ENCODE measurements at regions not wholly inside any gene's neighbourhood (a gene's known extent, or its start where the extent isn't known, plus 50 kb on each side); places are given as distances from the start of the nearest gene placed in this dataset.

DNA sequence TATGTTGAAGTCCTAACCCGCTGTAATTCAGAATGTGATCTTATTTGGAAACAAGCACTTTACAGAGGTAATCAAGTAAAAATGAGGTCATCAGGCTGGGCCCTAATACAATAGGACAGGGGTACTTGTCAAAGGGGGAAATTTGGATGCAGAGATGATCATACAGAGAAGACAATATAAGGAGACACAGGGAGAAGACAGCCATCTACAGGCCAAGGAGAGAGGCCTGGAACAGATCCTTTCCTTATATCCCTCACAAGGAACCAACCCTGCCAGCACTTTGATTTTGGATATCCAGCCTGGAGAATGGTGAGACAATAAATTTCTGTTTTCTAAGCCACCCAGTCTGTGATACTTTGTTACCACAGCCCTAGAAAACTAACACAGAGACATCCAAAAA lies 104.3 kb downstream of the METTL4 start:
- no peak for DNase-seq (ENCODE audit: low read depth in 1 of 2, low spot score in 1 of 2)
- H3K27ac ChIP-seq (replicated peaks): no peak overlapping the region
- no peaks in the 10 kb centered on the region for H3K27me3 ChIP-seq (ENCODE audit: insufficient read depth, poor library complexity, severe bottlenecking)
- TF ChIP-seq, protein P1, sequence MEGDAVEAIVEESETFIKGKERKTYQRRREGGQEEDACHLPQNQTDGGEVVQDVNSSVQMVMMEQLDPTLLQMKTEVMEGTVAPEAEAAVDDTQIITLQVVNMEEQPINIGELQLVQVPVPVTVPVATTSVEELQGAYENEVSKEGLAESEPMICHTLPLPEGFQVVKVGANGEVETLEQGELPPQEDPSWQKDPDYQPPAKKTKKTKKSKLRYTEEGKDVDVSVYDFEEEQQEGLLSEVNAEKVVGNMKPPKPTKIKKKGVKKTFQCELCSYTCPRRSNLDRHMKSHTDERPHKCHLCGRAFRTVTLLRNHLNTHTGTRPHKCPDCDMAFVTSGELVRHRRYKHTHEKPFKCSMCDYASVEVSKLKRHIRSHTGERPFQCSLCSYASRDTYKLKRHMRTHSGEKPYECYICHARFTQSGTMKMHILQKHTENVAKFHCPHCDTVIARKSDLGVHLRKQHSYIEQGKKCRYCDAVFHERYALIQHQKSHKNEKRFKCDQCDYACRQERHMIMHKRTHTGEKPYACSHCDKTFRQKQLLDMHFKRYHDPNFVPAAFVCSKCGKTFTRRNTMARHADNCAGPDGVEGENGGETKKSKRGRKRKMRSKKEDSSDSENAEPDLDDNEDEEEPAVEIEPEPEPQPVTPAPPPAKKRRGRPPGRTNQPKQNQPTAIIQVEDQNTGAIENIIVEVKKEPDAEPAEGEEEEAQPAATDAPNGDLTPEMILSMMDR (IDR thresholded peaks at IDR 0.05; ENCODE audit: insufficient read depth, low read length): no peak
- TF ChIP-seq, protein P2, sequence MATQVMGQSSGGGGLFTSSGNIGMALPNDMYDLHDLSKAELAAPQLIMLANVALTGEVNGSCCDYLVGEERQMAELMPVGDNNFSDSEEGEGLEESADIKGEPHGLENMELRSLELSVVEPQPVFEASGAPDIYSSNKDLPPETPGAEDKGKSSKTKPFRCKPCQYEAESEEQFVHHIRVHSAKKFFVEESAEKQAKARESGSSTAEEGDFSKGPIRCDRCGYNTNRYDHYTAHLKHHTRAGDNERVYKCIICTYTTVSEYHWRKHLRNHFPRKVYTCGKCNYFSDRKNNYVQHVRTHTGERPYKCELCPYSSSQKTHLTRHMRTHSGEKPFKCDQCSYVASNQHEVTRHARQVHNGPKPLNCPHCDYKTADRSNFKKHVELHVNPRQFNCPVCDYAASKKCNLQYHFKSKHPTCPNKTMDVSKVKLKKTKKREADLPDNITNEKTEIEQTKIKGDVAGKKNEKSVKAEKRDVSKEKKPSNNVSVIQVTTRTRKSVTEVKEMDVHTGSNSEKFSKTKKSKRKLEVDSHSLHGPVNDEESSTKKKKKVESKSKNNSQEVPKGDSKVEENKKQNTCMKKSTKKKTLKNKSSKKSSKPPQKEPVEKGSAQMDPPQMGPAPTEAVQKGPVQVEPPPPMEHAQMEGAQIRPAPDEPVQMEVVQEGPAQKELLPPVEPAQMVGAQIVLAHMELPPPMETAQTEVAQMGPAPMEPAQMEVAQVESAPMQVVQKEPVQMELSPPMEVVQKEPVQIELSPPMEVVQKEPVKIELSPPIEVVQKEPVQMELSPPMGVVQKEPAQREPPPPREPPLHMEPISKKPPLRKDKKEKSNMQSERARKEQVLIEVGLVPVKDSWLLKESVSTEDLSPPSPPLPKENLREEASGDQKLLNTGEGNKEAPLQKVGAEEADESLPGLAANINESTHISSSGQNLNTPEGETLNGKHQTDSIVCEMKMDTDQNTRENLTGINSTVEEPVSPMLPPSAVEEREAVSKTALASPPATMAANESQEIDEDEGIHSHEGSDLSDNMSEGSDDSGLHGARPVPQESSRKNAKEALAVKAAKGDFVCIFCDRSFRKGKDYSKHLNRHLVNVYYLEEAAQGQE (IDR thresholded peaks at IDR 0.05; ENCODE audit: insufficient replicate concordance, low read depth): no peak
- no peak for TF ChIP-seq POLR2AphosphoS5 (IDR thresholded peaks at IDR 0.05; ENCODE audit: low read depth)
- no peak for TF ChIP-seq GABPA (IDR thresholded peaks at IDR 0.05; ENCODE audit: low read depth)
- TF ChIP-seq SPI1 (IDR thresholded peaks at IDR 0.05; ENCODE audit: borderline replicate concordance, low read depth): no peak
- no peak overlapping the region for H3K4me3 ChIP-seq (replicated peaks; ENCODE audit: insufficient read depth, low read length)

DNA sequence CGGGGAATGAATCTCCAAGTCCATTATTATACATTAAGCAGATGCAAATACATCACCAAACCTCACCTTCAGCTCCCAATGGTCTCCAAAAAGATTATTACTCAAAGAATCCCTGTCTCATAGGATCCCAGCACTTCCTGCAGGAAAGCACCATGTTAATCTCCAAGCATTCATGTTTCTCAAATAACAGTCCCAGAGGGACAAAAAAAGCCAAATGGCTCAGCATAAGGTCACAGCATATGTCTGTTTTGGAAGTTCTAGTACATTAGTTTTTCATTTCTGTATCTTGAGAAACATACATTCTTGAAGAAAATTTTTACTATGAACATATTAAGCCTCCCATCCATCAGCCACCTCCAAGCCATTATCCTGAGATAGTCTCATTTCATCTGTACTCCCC lies 103.3 kb downstream of the METTL4 start:
- no peaks in the 10 kb centered on the region for H3K27me3 ChIP-seq (ENCODE audit: insufficient read depth, poor library complexity, severe bottlenecking)
- H3K4me3 ChIP-seq (replicated peaks; ENCODE audit: insufficient read depth, low read length): no peak overlapping the region
- TF ChIP-seq POLR2AphosphoS5 (IDR thresholded peaks at IDR 0.05; ENCODE audit: low read depth) (no peak), GABPA (IDR thresholded peaks at IDR 0.05; ENCODE audit: low read depth) (no peak), SPI1 (IDR thresholded peaks at IDR 0.05; ENCODE audit: borderline replicate concordance, low read depth) (no peak)
- TF ChIP-seq, protein P2 (IDR thresholded peaks at IDR 0.05; ENCODE audit: insufficient replicate concordance, low read depth): no peak
- TF ChIP-seq, protein P1 (IDR thresholded peaks at IDR 0.05; ENCODE audit: insufficient read depth, low read length): no peak
- H3K27ac ChIP-seq (replicated peaks): no peak overlapping the region
- no peak for DNase-seq (ENCODE audit: low read depth in 1 of 2, low spot score in 1 of 2)

DNA sequence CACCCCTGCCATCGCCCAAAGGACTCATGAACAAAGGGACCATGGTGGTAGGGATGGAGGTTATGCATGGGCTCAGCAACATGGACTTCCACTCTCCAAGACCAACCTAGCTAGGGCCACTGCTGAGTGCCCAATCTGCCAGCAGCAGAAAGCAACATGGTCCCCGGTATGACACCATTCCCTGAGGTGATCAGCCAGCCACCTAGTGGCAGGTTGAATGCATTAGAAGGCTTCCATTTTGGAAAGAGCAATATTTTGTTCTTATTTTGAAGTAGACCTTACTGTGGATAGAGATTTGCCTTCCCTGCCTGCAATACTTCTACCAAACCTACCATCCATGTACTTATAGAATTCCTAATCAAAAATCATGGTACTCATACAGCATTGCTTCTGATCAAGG lies 99.8 kb downstream of the METTL4 start:
- TF ChIP-seq, protein P2 (IDR thresholded peaks at IDR 0.05; ENCODE audit: insufficient replicate concordance, low read depth): no peak
- TF ChIP-seq, protein P1 (IDR thresholded peaks at IDR 0.05; ENCODE audit: insufficient read depth, low read length): peak; percentile 30
- TF ChIP-seq SPI1 (IDR thresholded peaks at IDR 0.05; ENCODE audit: borderline replicate concordance, low read depth) (no peak), POLR2AphosphoS5 (IDR thresholded peaks at IDR 0.05; ENCODE audit: low read depth) (no peak), GABPA (IDR thresholded peaks at IDR 0.05; ENCODE audit: low read depth) (no peak)
- H3K27ac ChIP-seq (replicated peaks): no peak overlapping the region
- H3K4me3 ChIP-seq (replicated peaks; ENCODE audit: insufficient read depth, low read length): no peak overlapping the region
- DNase-seq (ENCODE audit: low read depth in 1 of 2, low spot score in 1 of 2): peak in 1 of 2 experiments; percentile 23
- no peaks in the 10 kb centered on the region for H3K27me3 ChIP-seq (ENCODE audit: insufficient read depth, poor library complexity, severe bottlenecking)

All from HL-60 (cell line).